ENCODE measurements at regions not wholly inside any gene's neighbourhood (a gene's known extent, or its start where the extent isn't known, plus 50 kb on each side); places are given as distances from the start of the nearest gene placed in this dataset.

- Histone ChIP-seq H3K9me3 (ENCODE audit: control insufficient read depth, low read length) (no peaks in the 10 kb centered on the region), H3K4me3 (ENCODE audit: low read length in 2 of 2) (no peak overlapping the region), H3K36me3 (ENCODE audit: control insufficient read depth in 1 of 2, insufficient read depth in 2 of 2, low read length in 1 of 2) (no peaks in the 10 kb centered on the region), H3K27me3 (ENCODE audit: control insufficient read depth in 1 of 2, insufficient read depth in 2 of 2, low read length in 1 of 2) (no peaks in the 10 kb centered on the region), H3K27ac (ENCODE audit: low read depth in 1 of 2, low read length in 2 of 2) (no peak overlapping the region), H3K4me1 (ENCODE audit: control insufficient read depth in 1 of 2, insufficient read depth in 2 of 2, low read length in 2 of 2) (no peaks in the 10 kb centered on the region)
- intact Hi-C loops (cut with DNase I), result no loop called here
- ATAC-seq (ENCODE audit: low FRiP score), result no peak
- DNase-seq, result no peak
- WGBS, 2 donors, result 64 to 75% methylated on average over 2 of the region's 2 CpGs
Observed at GRCh38 chr10:64502936-64503335, 981.7 kb downstream of the REEP3 start.

- no peaks in the 10 kb centered on the region for H3K36me3 ChIP-seq (ENCODE audit: control insufficient read depth in 1 of 2, insufficient read depth in 2 of 2, low read length in 1 of 2)
- ATAC-seq (ENCODE audit: low FRiP score) (no peak), DNase-seq (no peak)
- 15 to 23% methylated on average over 3 of the region's 3 CpGs for WGBS, 2 donors
- H3K9me3 ChIP-seq (ENCODE audit: control insufficient read depth, low read length), result no peaks in the 10 kb centered on the region
- no peaks in the 10 kb centered on the region for H3K27me3 ChIP-seq (ENCODE audit: control insufficient read depth in 1 of 2, insufficient read depth in 2 of 2, low read length in 1 of 2)
- no peak overlapping the region for H3K4me3 ChIP-seq (ENCODE audit: low read length in 2 of 2)
- intact Hi-C loops (cut with DNase I), result no loop called here
- no peaks in the 10 kb centered on the region for H3K4me1 ChIP-seq (ENCODE audit: control insufficient read depth in 1 of 2, insufficient read depth in 2 of 2, low read length in 2 of 2)
- H3K27ac ChIP-seq (ENCODE audit: low read depth in 1 of 2, low read length in 2 of 2), result no peak overlapping the region
Observed at GRCh38 chr10:64503429-64503828, 982.2 kb downstream of the REEP3 start.

GRCh38 chr10:64505501-64505900 is 984.3 kb downstream of the REEP3 start:
- Histone ChIP-seq H3K9me3 (ENCODE audit: control insufficient read depth, low read length) (no peaks in the 10 kb centered on the region), H3K4me1 (ENCODE audit: control insufficient read depth in 1 of 2, insufficient read depth in 2 of 2, low read length in 2 of 2) (no peaks in the 10 kb centered on the region), H3K27ac (ENCODE audit: low read depth in 1 of 2, low read length in 2 of 2) (no peak overlapping the region), H3K36me3 (ENCODE audit: control insufficient read depth in 1 of 2, insufficient read depth in 2 of 2, low read length in 1 of 2) (no peaks in the 10 kb centered on the region), H3K27me3 (ENCODE audit: control insufficient read depth in 1 of 2, insufficient read depth in 2 of 2, low read length in 1 of 2) (no peaks in the 10 kb centered on the region), H3K4me3 (ENCODE audit: low read length in 2 of 2) (no peak overlapping the region)
- 70 to 72% methylated on average over 1 of the region's 1 CpG for WGBS, 2 donors
- ATAC-seq (ENCODE audit: low FRiP score), result no peak
- DNase-seq, result no peak
- intact Hi-C loops (cut with DNase I), result no loop called here

GRCh38 chr10:64506963-64507362 is 985.8 kb downstream of the REEP3 start:
- Histone ChIP-seq H3K36me3 (ENCODE audit: control insufficient read depth in 1 of 2, insufficient read depth in 2 of 2, low read length in 1 of 2) (no peaks in the 10 kb centered on the region), H3K27me3 (ENCODE audit: control insufficient read depth in 1 of 2, insufficient read depth in 2 of 2, low read length in 1 of 2) (no peaks in the 10 kb centered on the region), H3K4me1 (ENCODE audit: control insufficient read depth in 1 of 2, insufficient read depth in 2 of 2, low read length in 2 of 2) (no peaks in the 10 kb centered on the region), H3K27ac (ENCODE audit: low read depth in 1 of 2, low read length in 2 of 2) (no peak overlapping the region), H3K4me3 (ENCODE audit: low read length in 2 of 2) (no peak overlapping the region), H3K9me3 (ENCODE audit: control insufficient read depth, low read length) (no peaks in the 10 kb centered on the region)
- ATAC-seq (ENCODE audit: low FRiP score) (no peak), DNase-seq (no peak)
- intact Hi-C loops (cut with DNase I), result no loop called here
- WGBS, 2 donors, result 44 to 64% methylated on average over 3 of the region's 3 CpGs

- WGBS, 2 donors, result 42 to 45% methylated on average over 2 of the region's 2 CpGs
- Histone ChIP-seq H3K9me3 (ENCODE audit: control insufficient read depth, low read length) (no peaks in the 10 kb centered on the region), H3K27ac (ENCODE audit: low read depth in 1 of 2, low read length in 2 of 2) (no peak overlapping the region), H3K4me1 (ENCODE audit: control insufficient read depth in 1 of 2, insufficient read depth in 2 of 2, low read length in 2 of 2) (no peaks in the 10 kb centered on the region), H3K27me3 (ENCODE audit: control insufficient read depth in 1 of 2, insufficient read depth in 2 of 2, low read length in 1 of 2) (no peaks in the 10 kb centered on the region), H3K36me3 (ENCODE audit: control insufficient read depth in 1 of 2, insufficient read depth in 2 of 2, low read length in 1 of 2) (no peaks in the 10 kb centered on the region), H3K4me3 (ENCODE audit: low read length in 2 of 2) (no peak overlapping the region)
- intact Hi-C loops (cut with DNase I), result no loop called here
- DNase-seq (no peak), ATAC-seq (ENCODE audit: low FRiP score) (no peak)
Observed at GRCh38 chr10:64507651-64508028, 986.4 kb downstream of the REEP3 start.

GRCh38 chr10:64508029-64508661 is 986.9 kb downstream of the REEP3 start:
- Histone ChIP-seq H3K27ac (ENCODE audit: low read depth in 1 of 2, low read length in 2 of 2) (no peak overlapping the region), H3K27me3 (ENCODE audit: control insufficient read depth in 1 of 2, insufficient read depth in 2 of 2, low read length in 1 of 2) (no peaks in the 10 kb centered on the region), H3K9me3 (ENCODE audit: control insufficient read depth, low read length) (no peaks in the 10 kb centered on the region), H3K4me1 (ENCODE audit: control insufficient read depth in 1 of 2, insufficient read depth in 2 of 2, low read length in 2 of 2) (no peaks in the 10 kb centered on the region), H3K36me3 (ENCODE audit: control insufficient read depth in 1 of 2, insufficient read depth in 2 of 2, low read length in 1 of 2) (no peaks in the 10 kb centered on the region), H3K4me3 (ENCODE audit: low read length in 2 of 2) (no peak overlapping the region)
- DNase-seq (no peak), ATAC-seq (ENCODE audit: low FRiP score) (no peak)
- WGBS, 2 donors, result 35 to 45% methylated on average over 2 of the region's 2 CpGs
- intact Hi-C loops (cut with DNase I), result no loop called here

- Histone ChIP-seq H3K9me3 (ENCODE audit: control insufficient read depth, low read length) (no peaks in the 10 kb centered on the region), H3K4me1 (ENCODE audit: control insufficient read depth in 1 of 2, insufficient read depth in 2 of 2, low read length in 2 of 2) (no peaks in the 10 kb centered on the region), H3K27ac (ENCODE audit: low read depth in 1 of 2, low read length in 2 of 2) (no peak overlapping the region), H3K36me3 (ENCODE audit: control insufficient read depth in 1 of 2, insufficient read depth in 2 of 2, low read length in 1 of 2) (no peaks in the 10 kb centered on the region), H3K27me3 (ENCODE audit: control insufficient read depth in 1 of 2, insufficient read depth in 2 of 2, low read length in 1 of 2) (no peaks in the 10 kb centered on the region), H3K4me3 (ENCODE audit: low read length in 2 of 2) (no peak overlapping the region)
- no peak for ATAC-seq (ENCODE audit: low FRiP score)
- intact Hi-C loops (cut with DNase I), result no loop called here
- 66 to 78% methylated on average over 2 of the region's 2 CpGs for WGBS, 2 donors
- no peak for DNase-seq
Observed at GRCh38 chr10:64515970-64516699, 994.9 kb downstream of the REEP3 start.

GRCh38 chr10:64518456-64518855 is 997.3 kb downstream of the REEP3 start:
- intact Hi-C loops (cut with DNase I), result no loop called here
- Histone ChIP-seq H3K27me3 (ENCODE audit: control insufficient read depth in 1 of 2, insufficient read depth in 2 of 2, low read length in 1 of 2) (no peaks in the 10 kb centered on the region), H3K36me3 (ENCODE audit: control insufficient read depth in 1 of 2, insufficient read depth in 2 of 2, low read length in 1 of 2) (no peaks in the 10 kb centered on the region), H3K4me1 (ENCODE audit: control insufficient read depth in 1 of 2, insufficient read depth in 2 of 2, low read length in 2 of 2) (no peaks in the 10 kb centered on the region), H3K4me3 (ENCODE audit: low read length in 2 of 2) (no peak overlapping the region), H3K9me3 (ENCODE audit: control insufficient read depth, low read length) (no peaks in the 10 kb centered on the region), H3K27ac (ENCODE audit: low read depth in 1 of 2, low read length in 2 of 2) (no peak overlapping the region)
- DNase-seq (no peak), ATAC-seq (ENCODE audit: low FRiP score) (no peak)
- 94 to 96% methylated on average over 2 of the region's 2 CpGs for WGBS, 2 donors

- ATAC-seq (ENCODE audit: low FRiP score), result no peak
- 66% methylated on average over 2 of the region's 2 CpGs for WGBS, 2 donors
- H3K27me3 ChIP-seq (ENCODE audit: control insufficient read depth in 1 of 2, insufficient read depth in 2 of 2, low read length in 1 of 2), result no peaks in the 10 kb centered on the region
- no peak overlapping the region for H3K27ac ChIP-seq (ENCODE audit: low read depth in 1 of 2, low read length in 2 of 2)
- no peaks in the 10 kb centered on the region for H3K4me1 ChIP-seq (ENCODE audit: control insufficient read depth in 1 of 2, insufficient read depth in 2 of 2, low read length in 2 of 2)
- no peaks in the 10 kb centered on the region for H3K9me3 ChIP-seq (ENCODE audit: control insufficient read depth, low read length)
- intact Hi-C loops (cut with DNase I), result no loop called here
- H3K36me3 ChIP-seq (ENCODE audit: control insufficient read depth in 1 of 2, insufficient read depth in 2 of 2, low read length in 1 of 2), result no peaks in the 10 kb centered on the region
- DNase-seq, result no peak
- H3K4me3 ChIP-seq (ENCODE audit: low read length in 2 of 2), result no peak overlapping the region
Observed at GRCh38 chr10:64519427-64519826, 998.2 kb downstream of the REEP3 start.

All from aorta (tissue), 5 donors.